LNCAP (cell line): ENCODE measurements at regions not wholly inside any gene's neighbourhood (a gene's known extent, or its start where the extent isn't known, plus 50 kb on each side); places are given as distances from the start of the nearest gene placed in this dataset.

ENCODE experiments used
- CTCF ChIP-seq: fragments of 450-650 bp; IDR thresholded peaks from 2 replicates; pipeline ENCODE4 v1.5.1; 2017; ENCODE audit warnings: mild to moderate bottlenecking

- TF ChIP-seq CTCF: no peak
Measured at GRCh38 chr3:31370681-31371080, 162.0 kb upstream of the STT3B start.

GRCh38 chr3:31371484-31372177 lies 161.1 kb upstream of the STT3B start:
- TF ChIP-seq CTCF: no peak

- TF ChIP-seq CTCF: no peak
Measured at GRCh38 chr3:31373681-31374080, 159.0 kb upstream of the STT3B start.

- no peak for TF ChIP-seq CTCF
Measured at GRCh38 chr3:31377045-31377642, 155.6 kb upstream of the STT3B start.

GRCh38 chr3:31378231-31378630 lies 154.5 kb upstream of the STT3B start:
- TF ChIP-seq CTCF: no peak

- no peak for TF ChIP-seq CTCF
Measured at GRCh38 chr3:31379598-31379997, 153.1 kb upstream of the STT3B start.

GRCh38 chr3:31382856-31383255 lies 149.9 kb upstream of the STT3B start:
- TF ChIP-seq CTCF: no peak
